Choroid plexus epithelial cell (primary cell): ENCODE measurements at regions not wholly inside any gene's neighbourhood (a gene's known extent, or its start where the extent isn't known, plus 50 kb on each side); places are given as distances from the start of the nearest gene placed in this dataset.
A peak's percentile ranks its signal among the peaks of the same experiment; 100 is the strongest.
"Not testable (repeated sequence)": the region's sequence is repeated elsewhere in the genome, so short reads cannot be mapped to it uniquely, and the experiment has no call there.

ENCODE experiments used
- DNase-seq: peaks from one replicate; pipeline ENCODE4 v3.0.0-alpha.2; 2010; ENCODE audit warnings: low read depth
- H3K4me3 ChIP-seq: 2 replicates; pipeline ENCODE4 v1.5.1; 2011; ENCODE audit warnings: low read depth, mild to moderate bottlenecking, control low read depth, low read length, moderate library complexity
- TF ChIP-seq, protein P1 (sequence below): conservative IDR thresholded peaks from 2 replicates; pipeline ENCODE4 v1.5.1; 2011; ENCODE audit warnings: low read depth, mild to moderate bottlenecking, control low read depth, inconsistent platforms, low read length, moderate library complexity

DNA sequence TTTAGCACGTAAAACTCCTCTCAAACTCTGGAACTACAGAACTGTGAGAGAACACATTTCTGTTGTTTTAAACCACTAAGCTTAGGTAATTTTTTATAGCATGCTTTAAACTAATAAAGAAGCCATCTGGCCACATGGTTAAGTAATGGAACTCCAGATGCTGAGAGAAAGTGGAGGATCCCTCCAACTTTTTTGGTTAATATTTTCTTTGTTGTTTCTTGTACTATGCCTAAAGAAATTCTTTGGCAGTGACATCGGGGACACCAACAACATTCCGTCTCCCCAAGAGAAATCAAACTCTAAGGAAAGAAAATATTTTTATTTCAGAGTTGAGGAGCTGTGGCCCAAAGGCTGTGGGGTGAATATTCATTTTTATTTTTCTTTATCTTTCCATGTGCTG lies 734.8 kb upstream of the CDH9 start:
- TF ChIP-seq, protein P1, sequence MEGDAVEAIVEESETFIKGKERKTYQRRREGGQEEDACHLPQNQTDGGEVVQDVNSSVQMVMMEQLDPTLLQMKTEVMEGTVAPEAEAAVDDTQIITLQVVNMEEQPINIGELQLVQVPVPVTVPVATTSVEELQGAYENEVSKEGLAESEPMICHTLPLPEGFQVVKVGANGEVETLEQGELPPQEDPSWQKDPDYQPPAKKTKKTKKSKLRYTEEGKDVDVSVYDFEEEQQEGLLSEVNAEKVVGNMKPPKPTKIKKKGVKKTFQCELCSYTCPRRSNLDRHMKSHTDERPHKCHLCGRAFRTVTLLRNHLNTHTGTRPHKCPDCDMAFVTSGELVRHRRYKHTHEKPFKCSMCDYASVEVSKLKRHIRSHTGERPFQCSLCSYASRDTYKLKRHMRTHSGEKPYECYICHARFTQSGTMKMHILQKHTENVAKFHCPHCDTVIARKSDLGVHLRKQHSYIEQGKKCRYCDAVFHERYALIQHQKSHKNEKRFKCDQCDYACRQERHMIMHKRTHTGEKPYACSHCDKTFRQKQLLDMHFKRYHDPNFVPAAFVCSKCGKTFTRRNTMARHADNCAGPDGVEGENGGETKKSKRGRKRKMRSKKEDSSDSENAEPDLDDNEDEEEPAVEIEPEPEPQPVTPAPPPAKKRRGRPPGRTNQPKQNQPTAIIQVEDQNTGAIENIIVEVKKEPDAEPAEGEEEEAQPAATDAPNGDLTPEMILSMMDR = no peak
- no peak for DNase-seq
- H3K4me3 ChIP-seq = no peak overlapping the region

GRCh38 chr5:27769748-27770402 lies 731.5 kb upstream of the CDH9 start:
- TF ChIP-seq, protein P1 = no peak
- no peak for DNase-seq
- H3K4me3 ChIP-seq = no peak overlapping the region

GRCh38 chr5:27748847-27749246 lies 710.5 kb upstream of the CDH9 start:
- DNase-seq = peak; percentile 5
- no peak overlapping the region for H3K4me3 ChIP-seq
- TF ChIP-seq, protein P1 = no peak

DNA sequence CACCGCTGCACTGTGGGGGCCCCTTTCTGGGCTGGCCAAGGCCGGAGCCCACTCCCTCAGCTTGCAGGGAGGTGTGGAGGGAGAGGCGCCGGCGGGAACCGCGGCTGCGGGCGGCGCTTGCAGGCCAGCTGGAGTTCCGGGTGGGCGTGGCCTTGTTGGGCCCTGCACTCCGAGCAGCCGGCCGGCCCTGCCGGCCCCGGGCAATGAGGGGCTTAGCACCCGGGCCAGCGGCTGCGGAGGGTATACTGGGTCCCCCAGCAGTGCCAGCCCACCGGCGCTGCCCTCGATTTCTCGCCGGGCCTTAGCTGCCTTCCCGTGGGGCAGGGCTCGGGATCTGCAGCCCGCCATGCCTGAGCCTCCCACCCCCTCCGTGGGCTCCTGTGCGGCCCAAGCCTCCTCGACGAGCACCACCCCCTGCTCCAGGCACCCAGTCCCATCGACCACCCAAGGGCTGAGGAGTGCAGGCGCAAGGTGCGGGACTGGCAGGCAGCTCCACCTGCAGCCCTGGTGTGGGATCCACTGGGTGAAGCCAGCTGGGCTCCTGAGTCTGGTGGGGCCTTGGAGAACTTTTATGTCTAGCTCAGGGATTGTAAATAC lies 705.1 kb upstream of the CDH9 start:
- DNase-seq = not testable (repeated sequence)

GRCh38 chr5:27742805-27743204 lies 704.4 kb upstream of the CDH9 start:
- DNase-seq = no peak
- TF ChIP-seq, protein P1 = no peak
- H3K4me3 ChIP-seq = no peak overlapping the region

More for the DNA sequence above, 705.1 kb upstream of the CDH9 start:
- H3K4me3 ChIP-seq = not testable (repeated sequence)

DNA sequence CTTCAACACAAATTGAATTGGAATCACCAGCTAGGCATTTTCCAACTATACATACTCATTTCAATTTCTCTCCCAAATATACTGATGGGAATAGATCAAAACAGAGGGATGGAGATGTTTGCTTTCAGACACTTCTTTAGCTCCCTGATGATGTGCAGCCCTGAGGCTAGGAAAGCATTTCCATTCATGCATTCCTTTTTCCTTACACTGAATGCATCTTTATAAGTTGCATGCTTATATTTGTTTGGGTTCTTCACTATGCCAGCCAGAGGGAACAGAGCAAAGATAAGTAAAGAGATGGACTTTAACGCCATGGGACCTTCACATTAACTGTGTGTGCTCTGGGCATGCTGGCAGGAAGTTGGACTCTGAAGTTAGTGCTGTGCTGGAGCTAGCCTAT lies 696.5 kb upstream of the CDH9 start:
- H3K4me3 ChIP-seq = no peak overlapping the region
- DNase-seq = no peak
- TF ChIP-seq, protein P1 = no peak

- no peak overlapping the region for H3K4me3 ChIP-seq
- no peak for DNase-seq
- TF ChIP-seq, protein P1 = no peak
These were observed 694.9 kb upstream of the CDH9 start for GRCh38 chr5:27733237-27733636.
